ENCODE measurements at regions not wholly inside any gene's neighbourhood (a gene's known extent, or its start where the extent isn't known, plus 50 kb on each side); places are given as distances from the start of the nearest gene placed in this dataset.

GRCh38 chr13:93104270-93104669 is 122.3 kb upstream of the GPC6 start:
- H3K27ac ChIP-seq: no peak overlapping the region
- no peak for TF ChIP-seq ZFX (IDR thresholded peaks at IDR 0.05; ENCODE audit: borderline replicate concordance)
- no peak for TF ChIP-seq CTCF (IDR thresholded peaks at IDR 0.05)

DNA sequence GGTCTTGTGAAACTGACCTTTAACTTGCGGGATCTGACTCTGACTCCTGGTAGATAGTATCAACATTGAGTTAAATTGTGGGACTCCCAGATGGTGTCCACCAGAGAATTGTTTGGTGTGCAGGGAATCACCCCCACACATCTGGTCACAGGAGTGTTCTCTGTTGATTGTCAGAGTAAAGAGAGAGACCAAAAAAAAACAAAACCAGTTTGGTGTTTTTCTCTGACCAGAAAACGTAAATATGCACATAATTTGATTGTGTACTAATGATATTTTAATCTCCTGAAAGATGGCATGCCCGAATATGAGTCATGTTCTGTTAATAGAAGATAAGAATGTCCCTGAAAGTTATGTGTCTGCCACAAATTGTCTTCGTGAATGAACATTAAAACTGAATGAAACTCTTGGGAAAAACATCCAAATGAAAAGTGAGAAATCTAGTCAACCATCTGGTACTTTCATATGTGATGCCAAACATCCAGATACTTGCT is 118.5 kb upstream of the GPC6 start:
- TF ChIP-seq CTCF (IDR thresholded peaks at IDR 0.05) (no peak), ZFX (IDR thresholded peaks at IDR 0.05; ENCODE audit: borderline replicate concordance) (no peak)
- H3K27ac ChIP-seq: no peak overlapping the region

- H3K27ac ChIP-seq: no peak overlapping the region
- TF ChIP-seq ZFX (IDR thresholded peaks at IDR 0.05; ENCODE audit: borderline replicate concordance): no peak
- no peak for TF ChIP-seq CTCF (IDR thresholded peaks at IDR 0.05)
These were observed 109.8 kb upstream of the GPC6 start for GRCh38 chr13:93116809-93117208.

GRCh38 chr13:93118081-93118615 is 108.5 kb upstream of the GPC6 start:
- H3K27ac ChIP-seq: no peak overlapping the region; the same call in 1 of the 2 replicates
- TF ChIP-seq CTCF (IDR thresholded peaks at IDR 0.05): no peak
- no peak for TF ChIP-seq ZFX (IDR thresholded peaks at IDR 0.05; ENCODE audit: borderline replicate concordance)

DNA sequence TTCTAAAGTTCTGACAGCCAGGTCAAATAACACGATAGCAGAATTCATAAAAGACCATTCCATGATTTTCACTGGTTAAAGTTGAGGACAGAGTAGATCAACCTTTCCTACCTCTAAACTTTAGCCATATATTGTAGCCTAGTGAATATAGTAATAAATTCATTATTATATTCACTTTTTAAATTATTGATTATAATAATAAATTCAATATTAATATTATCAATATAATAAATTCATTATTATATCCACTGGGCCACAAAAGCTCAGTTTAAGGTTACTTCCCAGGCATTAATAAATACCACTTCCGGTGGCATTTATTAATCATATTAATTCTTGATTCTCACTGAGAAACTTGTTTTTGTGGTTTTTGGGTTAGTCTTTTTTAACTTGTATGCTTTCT is 85.7 kb upstream of the GPC6 start:
- no peak overlapping the region for H3K27ac ChIP-seq
- TF ChIP-seq ZFX (IDR thresholded peaks at IDR 0.05; ENCODE audit: borderline replicate concordance) (no peak), CTCF (IDR thresholded peaks at IDR 0.05) (no peak)

GRCh38 chr13:93144031-93144430 is 82.6 kb upstream of the GPC6 start:
- no peak for TF ChIP-seq ZFX (IDR thresholded peaks at IDR 0.05; ENCODE audit: borderline replicate concordance)
- no peak for TF ChIP-seq CTCF (IDR thresholded peaks at IDR 0.05)

GRCh38 chr13:93145199-93145598 is 81.4 kb upstream of the GPC6 start:
- TF ChIP-seq CTCF (IDR thresholded peaks at IDR 0.05) (no peak), ZFX (IDR thresholded peaks at IDR 0.05; ENCODE audit: borderline replicate concordance) (no peak)
- no peak overlapping the region for H3K27ac ChIP-seq

More at GRCh38 chr13:93144031-93144430, 82.6 kb upstream of the GPC6 start:
- H3K27ac ChIP-seq: no peak overlapping the region

Measured in 22Rv1 (cell line).